GM19438 (cell line): ENCODE measurements at regions not wholly inside any gene's neighbourhood (a gene's known extent, or its start where the extent isn't known, plus 50 kb on each side); places are given as distances from the start of the nearest gene placed in this dataset.
"Not testable (repeated sequence)": the region's sequence is repeated elsewhere in the genome, so short reads cannot be mapped to it uniquely, and the experiment has no call there.

Experiments
- ATAC-seq: cut with Tn5 transposase; IDR thresholded peaks from one replicate; pipeline ENCODE4 v1.9.1; 2021; ENCODE audit warnings: low read depth; ENCODE audit not compliant: unreplicated experiment

DNA sequence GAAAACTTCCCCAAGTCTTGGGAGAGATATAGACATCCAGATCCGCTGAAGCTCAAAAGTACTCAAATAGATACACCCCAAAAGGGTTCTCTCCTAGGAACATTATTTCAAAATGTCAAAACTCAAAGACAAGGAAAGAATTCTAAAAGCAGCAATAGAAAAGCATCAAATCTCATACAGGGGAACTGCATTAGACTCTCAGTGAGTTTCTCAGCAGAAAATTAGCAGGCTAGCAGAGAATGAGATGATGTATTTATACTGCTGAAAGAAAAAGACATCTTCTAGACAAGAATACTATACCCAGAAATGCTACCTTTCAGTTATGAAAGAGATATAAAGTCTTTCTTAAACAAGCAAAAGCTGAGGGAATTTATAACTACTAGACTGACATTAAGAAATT, 75.5 kb upstream of the RIMS1 start:
- ATAC-seq, result no peak

DNA sequence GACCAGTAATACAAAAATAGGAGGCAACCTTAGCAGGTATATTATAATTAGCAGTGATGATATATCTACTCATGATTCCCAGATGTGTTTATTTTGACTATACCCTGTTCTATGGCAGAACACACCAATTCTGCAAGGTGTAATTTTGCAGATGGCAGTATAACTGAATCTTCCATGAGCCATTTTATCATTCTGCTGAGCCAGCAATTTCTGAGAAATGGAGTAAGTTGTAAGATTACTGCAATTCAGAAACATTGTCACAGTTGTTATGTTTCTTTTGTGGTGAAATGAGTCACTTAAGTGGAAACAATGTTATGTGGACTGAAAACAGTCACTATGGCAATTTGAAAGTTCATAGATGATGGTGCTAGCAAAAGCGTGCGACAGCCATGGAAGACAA, 63.7 kb upstream of the RIMS1 start:
- no peak for ATAC-seq

DNA sequence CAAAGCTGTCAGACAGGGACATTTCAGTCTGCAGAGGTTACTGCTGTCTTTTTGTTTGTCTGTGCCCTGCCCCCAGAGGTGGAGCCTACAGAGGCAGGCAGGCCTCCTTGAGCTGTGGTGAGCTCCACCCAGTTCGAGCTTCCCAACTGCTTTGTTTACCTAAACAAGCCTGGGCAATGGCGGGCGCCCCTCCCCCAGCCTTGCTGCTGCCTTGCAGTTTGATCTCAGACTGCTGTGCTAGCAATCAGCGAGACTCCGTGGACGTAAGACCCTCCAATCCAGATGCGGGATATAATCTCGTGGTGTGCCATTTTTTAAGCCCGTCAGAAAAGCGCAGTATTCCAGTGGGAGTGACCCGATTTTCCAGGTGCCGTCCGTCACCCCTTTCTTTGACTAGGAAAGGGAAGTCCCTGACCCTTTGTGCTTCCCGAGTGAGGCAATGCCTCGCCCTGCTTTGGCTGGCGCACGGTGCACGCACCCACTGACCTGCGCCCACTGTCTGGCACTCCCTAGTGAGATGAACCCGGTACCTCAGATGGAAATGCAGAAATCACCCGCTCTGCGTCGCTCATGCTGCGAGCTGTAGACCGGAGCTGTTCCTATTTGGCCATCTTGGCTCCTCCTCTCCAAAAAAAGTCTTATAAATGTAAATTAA, 54.1 kb upstream of the RIMS1 start:
- not testable (repeated sequence) for ATAC-seq
